ENCODE measurements at regions not wholly inside any gene's neighbourhood (a gene's known extent, or its start where the extent isn't known, plus 50 kb on each side); places are given as distances from the start of the nearest gene placed in this dataset.

GRCh38 chr16:26801628-26802027, 265.1 kb upstream of the C16orf82 start:
- no peak for TF ChIP-seq CTCF (conservative IDR thresholded peaks at IDR 0.05)
- H3K27ac ChIP-seq = no peak overlapping the region

- TF ChIP-seq CTCF (conservative IDR thresholded peaks at IDR 0.05) = no peak
Observed at GRCh38 chr16:26802440-26802839, 264.3 kb upstream of the C16orf82 start.

GRCh38 chr16:26802965-26803364, 263.8 kb upstream of the C16orf82 start:
- no peak overlapping the region for H3K27ac ChIP-seq
- no peak for TF ChIP-seq CTCF (conservative IDR thresholded peaks at IDR 0.05)

More at GRCh38 chr16:26802440-26802839, 264.3 kb upstream of the C16orf82 start:
- H3K27ac ChIP-seq = no peak overlapping the region

DNA sequence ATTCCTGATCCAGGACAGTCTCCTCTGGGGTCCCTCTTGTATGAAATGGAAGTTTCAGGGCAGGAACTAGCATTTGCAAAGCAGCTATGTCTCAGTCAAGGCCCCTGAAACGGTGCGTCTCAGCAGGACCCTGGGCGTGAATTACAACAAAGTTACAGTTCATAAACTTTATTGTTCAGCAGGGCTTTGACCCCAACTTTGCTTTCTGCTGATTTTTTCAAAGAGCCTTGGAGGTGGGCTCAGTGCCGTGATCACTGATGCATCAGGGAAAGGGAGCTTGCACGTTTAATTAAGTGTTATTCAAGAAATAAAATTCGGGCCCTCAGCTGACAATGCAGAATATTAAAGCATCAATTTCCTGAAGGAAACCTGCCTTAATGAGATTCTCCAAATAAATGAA, 260.1 kb upstream of the C16orf82 start:
- TF ChIP-seq CTCF (conservative IDR thresholded peaks at IDR 0.05) = no peak
- no peak overlapping the region for H3K27ac ChIP-seq

DNA sequence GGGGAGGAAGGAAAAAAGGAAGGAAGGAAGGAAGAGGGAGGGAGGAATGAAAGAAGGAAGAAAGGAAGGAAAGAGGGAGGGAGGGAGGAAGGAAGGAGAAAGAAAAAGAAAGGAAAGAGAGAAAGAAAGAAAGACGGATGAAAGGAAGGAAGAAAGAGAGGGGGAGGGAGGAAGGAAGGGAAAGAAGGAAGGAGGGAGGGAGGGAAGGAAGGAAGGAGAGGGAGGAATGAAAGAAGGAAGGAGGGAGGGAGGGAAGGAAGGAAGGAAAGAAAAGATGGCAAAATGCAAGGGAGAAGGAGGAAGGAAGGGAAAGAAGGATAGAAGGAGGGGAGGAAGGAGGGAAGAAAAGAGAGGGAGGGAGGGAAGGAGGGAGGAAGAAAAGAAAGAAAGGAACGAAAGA, 257.3 kb upstream of the C16orf82 start:
- TF ChIP-seq CTCF (conservative IDR thresholded peaks at IDR 0.05) = no peak
- no peak overlapping the region for H3K27ac ChIP-seq

- TF ChIP-seq CTCF (conservative IDR thresholded peaks at IDR 0.05) = no peak
- no peak overlapping the region for H3K27ac ChIP-seq
Observed at GRCh38 chr16:26816266-26816665, 250.5 kb upstream of the C16orf82 start.

DNA sequence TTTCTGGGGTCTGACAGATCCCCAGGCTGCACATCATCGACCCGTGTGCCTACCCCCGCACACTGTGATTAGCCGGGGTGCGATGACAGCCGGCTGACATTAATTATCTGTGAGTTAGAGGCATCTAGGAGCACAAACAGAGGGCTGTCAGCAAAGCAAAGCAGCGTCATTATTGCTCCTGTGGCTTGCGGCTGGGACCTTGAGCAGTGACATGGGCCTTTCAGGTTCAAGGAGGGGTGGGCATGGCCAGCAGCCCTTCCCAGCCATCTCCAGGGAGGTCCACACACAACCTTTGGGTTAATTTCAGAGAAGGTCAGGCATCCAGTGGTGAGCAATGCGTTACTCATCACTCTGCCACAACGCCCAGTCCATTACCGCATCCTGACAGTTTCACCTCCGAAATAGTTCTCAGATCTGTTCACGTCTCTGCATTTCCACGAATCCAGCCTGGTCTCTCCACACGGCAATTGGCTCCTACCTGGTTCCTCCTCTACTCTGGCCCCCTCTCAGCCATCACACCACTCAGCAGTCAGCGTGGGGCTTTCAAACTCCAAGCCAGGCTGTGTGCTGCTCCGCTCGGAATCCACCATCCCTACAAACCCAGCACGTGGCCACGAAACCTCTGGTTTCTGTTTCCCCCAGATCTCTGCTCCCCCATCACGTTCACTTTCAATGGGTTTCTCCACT, 249.7 kb upstream of the C16orf82 start:
- H3K27ac ChIP-seq = no peak overlapping the region
- no peak for TF ChIP-seq CTCF (conservative IDR thresholded peaks at IDR 0.05)

Measured in VCaP (cell line).